B cell (primary cell): ENCODE measurements at regions not wholly inside any gene's neighbourhood (a gene's known extent, or its start where the extent isn't known, plus 50 kb on each side); places are given as distances from the start of the nearest gene placed in this dataset.

Source experiments
- ATAC-seq: fragments of 200-7000 bp; cut with Tn5 transposase; one replicate; pipeline ENCODE4 v1.10.0; 2021; ENCODE audit warnings: low read depth, mild to moderate bottlenecking, moderate number of reproducible peaks, moderate library complexity
- CTCF ChIA-PET: fragments of 350-600 bp; sonication (Branson Sonifier 250); formaldehyde crosslinking; loops from one replicate; lab custom pipeline; 2021; ENCODE audit warnings: antibody characterized with exemption, inconsistent platforms; lab: Charles Lee
- POLR2A ChIA-PET: fragments of 350-600 bp; sonication (Branson Sonifier 250); formaldehyde crosslinking; loops from one replicate; lab custom pipeline; 2021; ENCODE audit warnings: antibody characterized with exemption; lab: Charles Lee
- DNase-seq: peaks from one replicate; pipeline ENCODE4 v3.0.0; 2013
- H2AFZ ChIP-seq: 2 replicates; pipeline ENCODE4 v1.6.1; 2012; ENCODE audit warnings: mild to moderate bottlenecking, low read depth, low read length; ENCODE audit not compliant: insufficient read depth, poor library complexity, severe bottlenecking
- H3K27ac ChIP-seq, 2 donors: 1 replicate in 1 of 2; 2 replicates in 1 of 2; pipeline ENCODE4 v1.5.1; 2012 to 2013; ENCODE audit warnings: low read length in 2 of 2, mild to moderate bottlenecking in 2 of 2, moderate library complexity in 1 of 2
- H3K27me3 ChIP-seq, 4 experiments: fragments of 200-600 bp in 1 of 4; sonication (generic) in 1 of 4; replicated peaks in 1 of 4; 1 replicate in 2 of 4; 2 replicates in 2 of 4; pipeline versions ENCODE4 v1.6.1 to v1.7.0; 2013 to 2016; ENCODE audit warnings: low read length in 3 of 4, mild to moderate bottlenecking in 2 of 4, mixed read lengths in 1 of 4, moderate library complexity in 1 of 4; ENCODE audit not compliant: insufficient read depth in 4 of 4, control insufficient read depth in 3 of 4; ENCODE audit errors: control extremely low read depth in 1 of 4
- H3K36me3 ChIP-seq, 2 experiments: replicated peaks in 1 of 2; 1 replicate in 1 of 2; 2 replicates in 1 of 2; pipeline versions ENCODE4 v1.6.1 to v1.7.1; 2013; ENCODE audit warnings: low read length in 1 of 2; ENCODE audit not compliant: insufficient read depth in 2 of 2, control insufficient read depth in 1 of 2; ENCODE audit errors: control extremely low read depth in 1 of 2, extremely low read depth in 1 of 2
- H3K4me1 ChIP-seq, 2 donors: fragments of 200-600 bp in 1 of 2; sonication (generic) in 1 of 2; 1 replicate in 1 of 2; 2 replicates in 1 of 2; pipeline versions ENCODE4 v1.5.1 to v1.6.1; 2013 to 2017; ENCODE audit warnings: low read length in 2 of 2; ENCODE audit not compliant: control insufficient read depth in 2 of 2, insufficient read depth in 2 of 2
- H3K4me2 ChIP-seq: replicated peaks from 2 replicates; pipeline ENCODE3; 2012; ENCODE audit warnings: mild to moderate bottlenecking, low read depth, low read length; ENCODE audit not compliant: poor library complexity, severe bottlenecking
- H3K4me3 ChIP-seq, 5 experiments: fragments of 200-600 bp in 1 of 5; sonication (generic) in 1 of 5; 1 replicate in 3 of 5; 2 replicates in 2 of 5; pipeline versions ENCODE4 v1.5.1 to v1.7.0; 2011 to 2016; ENCODE audit warnings: low read length in 4 of 5, mild to moderate bottlenecking in 4 of 5, low read depth in 2 of 5, control low read depth in 1 of 5, moderate library complexity in 1 of 5; ENCODE audit not compliant: insufficient read depth in 1 of 5; ENCODE audit errors: control extremely low read depth in 1 of 5, extremely low read depth in 1 of 5
- H3K79me2 ChIP-seq: fragments of 200-600 bp; sonication (generic); one replicate; pipeline ENCODE4 v1.6.0; 2016; ENCODE audit warnings: low read length; ENCODE audit not compliant: control insufficient read depth, insufficient read depth
- H3K9ac ChIP-seq: fragments of 200-600 bp; sonication (generic); 2 replicates; pipeline ENCODE4 v1.6.1; 2017; ENCODE audit warnings: mild to moderate bottlenecking, low read length, moderate library complexity
- H3K9me3 ChIP-seq, 3 donors: one replicate each; pipeline versions ENCODE4 v1.6.1 to v1.7.1; 2013; ENCODE audit warnings: low read length in 2 of 3; ENCODE audit not compliant: control insufficient read depth in 2 of 3, insufficient read depth in 1 of 3; ENCODE audit errors: control extremely low read depth in 1 of 3
- H4K20me1 ChIP-seq: 2 replicates; pipeline ENCODE4 v1.6.0; 2012; ENCODE audit warnings: mild to moderate bottlenecking, low read length; ENCODE audit not compliant: insufficient read depth, control insufficient read depth, poor library complexity, severe bottlenecking
- H3K27ac Mint-ChIP-seq: one replicate; pipeline ENCODE4 v1.8.0; 2021; ENCODE audit warnings: mixed read lengths
- H3K27me3 Mint-ChIP-seq: one replicate; pipeline ENCODE4 v1.8.0; 2021; ENCODE audit warnings: mixed read lengths
- H3K4me1 Mint-ChIP-seq: one replicate; pipeline ENCODE4 v1.8.0; 2021; ENCODE audit warnings: mixed read lengths
- H3K4me3 Mint-ChIP-seq: one replicate; pipeline ENCODE4 v1.8.0; 2021; ENCODE audit warnings: mixed read lengths
- H3K9me3 Mint-ChIP-seq: one replicate; pipeline ENCODE4 v1.8.0; 2022; ENCODE audit warnings: mixed read lengths; ENCODE audit not compliant: insufficient read depth
- CTCF ChIP-seq: fragments of 200-600 bp; IDR thresholded peaks from one replicate; pipeline ENCODE4 v1.8.0; 2022; ENCODE audit warnings: antibody characterized with exemption, mild to moderate bottlenecking
- EZH2 ChIP-seq: IDR thresholded peaks from 2 replicates; pipeline ENCODE4 v1.6.1; 2012; ENCODE audit warnings: borderline replicate concordance, low read depth, mild to moderate bottlenecking, moderate library complexity, low read length; ENCODE audit not compliant: insufficient read depth, poor library complexity, severe bottlenecking
- WGBS: methylation state at CpG from one replicate; pipeline ENCODE4 v1.1.5; 2013; ENCODE audit warnings: missing lambda C conversion rate; ENCODE audit not compliant: insufficient coverage; 5-methylcytosine and 5-hydroxymethylcytosine counted together
- intact Hi-C: fragments of 100-400 bp; cut with micrococcal nuclease; formaldehyde crosslinking; loops from one replicate; pipeline ENCODE4 v1.10.0; 2022

GRCh38 chr6:23591761-23592160, 534.3 kb upstream of the NRSN1 start:
- Histone ChIP-seq H3K9me3 (peaks cover 0 to 5% (median 0%) of the 10 kb centered on the region in 3 donors), H3K9ac (no peak overlapping the region), H3K4me3 (no peak overlapping the region), H4K20me1 (no peaks in the 10 kb centered on the region), H3K4me2 (no peak overlapping the region), H3K27me3 (no peaks in the 10 kb centered on the region), H2AFZ (no peak overlapping the region), H3K27ac (no peak overlapping the region), H3K4me1 (no peaks in the 10 kb centered on the region), H3K36me3 (no peaks in the 10 kb centered on the region), H3K79me2 (no peaks in the 10 kb centered on the region)
- CTCF ChIA-PET: no interaction called here
- DNase-seq (no peak), ATAC-seq (no peak)
- POLR2A ChIA-PET: no interaction called here
- 100% methylated on average over 4 of the region's 4 CpGs for WGBS
- peaks cover 9% of the 10 kb centered on the region for H3K9me3 Mint-ChIP-seq
- H3K27me3 Mint-ChIP-seq: no peaks in the 10 kb centered on the region
- intact Hi-C loops: no loop called here
- H3K4me3 Mint-ChIP-seq: no peak overlapping the region
- TF ChIP-seq CTCF (no peak), EZH2 (no peak)
- H3K4me1 Mint-ChIP-seq: no peaks in the 10 kb centered on the region
- H3K27ac Mint-ChIP-seq: no peak overlapping the region

- ATAC-seq (no peak), DNase-seq (no peak)
- Histone ChIP-seq H3K9ac (no peak overlapping the region), H3K79me2 (no peaks in the 10 kb centered on the region), H3K9me3 (peaks cover 0 to 2% (median 0%) of the 10 kb centered on the region in 3 donors), H3K4me1 (no peaks in the 10 kb centered on the region), H2AFZ (no peak overlapping the region), H3K27ac (no peak overlapping the region), H4K20me1 (no peaks in the 10 kb centered on the region), H3K36me3 (no peaks in the 10 kb centered on the region), H3K4me2 (no peak overlapping the region), H3K4me3 (no peak overlapping the region), H3K27me3 (no peaks in the 10 kb centered on the region)
- ChIA-PET CTCF (no interaction called here), POLR2A (no interaction called here)
- no peaks in the 10 kb centered on the region for H3K4me1 Mint-ChIP-seq
- intact Hi-C loops: no loop called here
- no peaks in the 10 kb centered on the region for H3K27me3 Mint-ChIP-seq
- no peak overlapping the region for H3K27ac Mint-ChIP-seq
- TF ChIP-seq EZH2: no peak
- TF ChIP-seq CTCF: no peak
- peaks cover 11% of the 10 kb centered on the region for H3K9me3 Mint-ChIP-seq
- H3K4me3 Mint-ChIP-seq: no peak overlapping the region
Observed at GRCh38 chr6:23600118-23600517, 525.9 kb upstream of the NRSN1 start.
